ENCODE measurements at regions not wholly inside any gene's neighbourhood (a gene's known extent, or its start where the extent isn't known, plus 50 kb on each side); places are given as distances from the start of the nearest gene placed in this dataset.

DNA sequence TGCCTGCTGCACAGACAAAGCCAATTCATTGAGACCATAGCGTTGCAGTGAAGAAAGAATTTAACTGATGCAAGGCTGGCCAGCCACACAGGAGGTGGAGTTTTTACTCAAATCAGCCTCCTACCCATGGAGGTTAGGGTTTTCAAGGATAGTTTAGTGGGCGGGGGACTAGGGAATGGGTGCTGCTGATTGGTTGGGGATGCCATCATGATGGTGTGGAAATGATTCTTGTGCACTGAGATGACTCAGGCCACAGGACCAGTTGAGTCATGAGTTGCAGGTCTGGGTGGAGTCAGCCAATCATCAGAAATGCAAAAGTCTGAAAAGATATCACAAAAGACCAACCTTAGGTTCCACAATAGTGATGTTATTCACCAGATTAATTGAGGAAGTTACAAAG is 359.6 kb downstream of the FOXO1 start:
- DNase-seq (ENCODE audit: low read depth): no peak

DNA sequence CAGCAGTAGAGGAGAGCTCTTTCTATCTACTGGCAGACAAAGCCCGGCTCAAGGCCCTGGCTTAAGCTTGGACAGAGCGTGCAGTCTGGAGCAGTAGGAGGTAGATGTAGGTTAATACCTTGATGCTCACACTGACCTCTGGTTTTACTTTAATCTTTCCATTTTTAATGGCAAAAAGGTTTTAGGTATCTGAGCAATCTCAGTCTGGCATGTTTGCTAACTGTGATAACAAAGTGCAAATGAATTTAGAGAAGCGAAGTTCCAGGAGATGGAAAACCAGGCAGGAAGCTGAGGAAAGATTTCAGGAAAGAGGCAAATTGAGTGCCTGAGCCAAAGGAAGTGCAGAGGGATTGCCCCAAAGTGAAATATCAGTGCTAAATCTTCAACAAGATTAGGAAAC is 356.6 kb downstream of the FOXO1 start:
- DNase-seq (ENCODE audit: low read depth): no peak

DNA sequence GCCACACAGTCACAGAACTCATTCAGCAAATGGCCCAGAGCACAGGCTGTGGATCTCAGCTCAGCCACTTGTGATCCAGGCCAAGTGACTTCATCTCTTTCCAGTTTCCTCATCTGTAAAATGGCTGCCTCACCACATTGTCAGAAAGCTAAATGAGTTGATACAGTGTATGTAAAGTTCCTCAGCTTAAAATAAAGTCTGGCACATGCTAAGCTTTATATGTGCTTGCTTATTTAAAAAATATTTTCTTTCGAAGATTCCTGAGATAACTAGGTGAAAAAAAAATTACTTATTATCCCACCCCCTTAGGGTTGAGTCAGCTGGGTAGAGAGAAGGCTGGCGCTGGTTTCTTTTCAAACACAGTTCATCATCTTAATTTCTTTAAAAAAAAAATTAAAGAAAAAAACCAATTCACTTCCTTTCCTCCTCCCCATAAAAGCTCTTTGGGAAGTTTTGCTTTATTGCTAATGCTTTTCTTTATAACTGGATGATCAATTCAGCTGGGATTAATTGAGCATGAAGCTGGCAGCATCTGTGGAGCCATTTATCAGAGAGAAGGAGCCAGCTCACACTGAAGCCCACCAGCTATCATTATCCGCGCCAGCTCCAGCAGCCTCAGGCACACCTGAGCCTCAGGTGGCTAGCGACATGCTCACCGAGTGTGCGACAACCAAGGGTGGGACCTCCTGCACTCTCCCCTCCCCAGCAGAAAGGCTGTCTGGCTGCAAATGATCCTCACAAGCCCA is 354.9 kb downstream of the FOXO1 start:
- no peak for DNase-seq (ENCODE audit: low read depth)

DNA sequence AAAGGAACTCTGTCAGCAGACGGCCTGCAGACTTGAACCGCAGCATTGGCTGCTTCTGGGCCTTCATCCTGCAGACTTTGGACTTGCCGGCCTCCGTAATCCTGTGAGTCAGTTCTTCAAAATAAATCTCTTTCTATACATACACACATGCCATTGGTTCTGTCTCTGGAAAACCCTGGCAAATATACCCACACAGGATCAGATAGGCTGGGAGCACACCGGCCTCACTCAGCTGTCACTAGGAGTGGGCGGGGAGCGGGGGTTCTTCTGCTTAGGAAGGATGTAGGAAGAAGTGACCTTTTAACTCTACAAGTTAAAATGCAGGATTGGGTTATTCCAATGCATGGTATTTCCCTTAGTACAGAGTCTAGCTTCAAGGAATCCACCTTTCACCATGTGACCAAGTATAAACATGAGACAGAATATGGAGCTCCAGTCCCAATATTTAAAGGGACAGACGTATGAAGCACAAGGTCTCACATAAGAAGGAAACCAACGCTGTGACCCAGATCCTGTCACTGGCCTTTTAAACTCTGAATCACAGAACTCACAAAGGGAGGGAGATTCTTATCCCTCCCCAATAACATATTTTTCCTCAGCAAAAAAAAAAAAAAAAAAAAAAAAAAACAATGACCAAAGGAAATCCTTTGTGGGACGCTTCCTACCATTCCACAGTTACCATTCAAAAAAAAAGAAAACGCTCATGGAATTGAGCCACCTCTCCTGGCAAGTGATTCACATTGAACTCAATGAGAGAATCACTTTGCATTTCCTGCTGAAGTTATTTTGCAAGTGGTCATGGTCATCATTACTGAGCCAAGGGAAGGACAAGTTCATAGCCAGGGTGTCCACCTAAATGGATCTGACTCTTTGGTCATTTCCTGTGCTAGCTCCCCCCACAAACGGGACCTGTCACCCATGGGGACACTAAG is 352.9 kb downstream of the FOXO1 start:
- DNase-seq (ENCODE audit: low read depth): no peak

DNA sequence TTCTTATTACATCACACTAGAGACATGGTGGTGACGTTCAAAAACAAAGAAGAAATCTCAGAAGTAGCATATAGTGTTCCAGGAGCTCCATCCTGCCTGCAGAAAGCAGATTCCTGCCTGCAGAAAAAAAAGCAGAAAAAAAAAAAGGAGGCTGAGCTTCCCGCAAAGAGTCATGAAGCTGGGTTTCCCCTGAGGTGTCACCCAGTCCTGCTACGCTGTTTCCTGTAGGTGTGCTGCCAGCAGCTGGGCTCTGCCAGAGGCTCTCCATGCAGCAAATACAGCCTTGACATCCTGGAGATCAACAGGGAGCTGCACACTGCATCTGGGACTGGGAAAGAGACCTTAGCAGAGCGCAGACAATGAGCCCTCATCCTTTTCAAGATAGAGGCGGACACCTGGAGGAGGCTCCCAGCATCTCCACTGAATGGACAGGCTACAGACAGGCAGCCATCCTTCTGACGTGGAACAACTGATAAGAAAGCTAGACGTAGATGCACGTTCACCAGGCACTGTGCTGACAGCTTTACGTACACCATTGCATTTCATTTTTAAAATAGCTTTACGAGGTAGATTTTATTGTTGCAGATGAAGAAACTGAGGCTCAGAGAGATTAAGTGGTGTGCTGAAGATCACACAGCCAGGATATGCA is 350.9 kb downstream of the FOXO1 start:
- DNase-seq (ENCODE audit: low read depth): peak; percentile 28

DNA sequence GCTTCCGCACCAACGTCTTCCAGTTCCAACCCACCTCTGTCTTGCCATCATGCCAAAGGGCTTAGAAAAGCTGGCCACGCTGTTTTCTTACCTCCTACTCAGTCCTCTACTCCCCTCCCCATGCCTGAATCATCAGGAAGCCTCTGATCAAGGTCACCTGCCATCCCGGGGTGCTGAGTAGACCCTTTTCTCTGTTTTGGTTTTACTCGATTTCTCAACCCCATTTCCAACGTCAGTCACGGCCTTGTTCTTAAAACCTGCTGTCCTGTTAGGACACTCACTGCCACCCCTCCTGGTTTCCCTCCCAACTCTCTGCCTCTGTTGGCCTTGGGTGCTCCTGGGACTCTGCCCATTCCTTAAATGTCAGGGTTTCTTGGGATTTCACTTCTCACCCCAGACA is 350.1 kb downstream of the FOXO1 start:
- no peak for DNase-seq (ENCODE audit: low read depth)

DNA sequence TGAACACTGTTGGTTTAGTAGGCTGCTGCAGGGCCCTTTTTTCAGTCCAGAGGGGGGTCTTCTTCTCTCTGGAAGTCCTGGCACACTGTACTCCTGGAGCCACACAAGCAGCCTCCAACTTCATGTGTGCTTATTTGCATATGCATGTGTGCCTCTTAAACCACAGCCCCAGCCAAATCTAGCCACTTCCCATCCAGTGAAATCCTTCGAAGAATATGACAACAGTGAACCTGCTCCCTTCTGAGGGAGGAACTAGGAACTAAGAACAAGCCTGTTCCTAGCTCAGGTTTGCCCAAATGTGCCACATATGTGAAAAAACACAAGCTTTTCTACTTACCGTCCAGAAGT is 348.5 kb downstream of the FOXO1 start:
- no peak for DNase-seq (ENCODE audit: low read depth)

DNA sequence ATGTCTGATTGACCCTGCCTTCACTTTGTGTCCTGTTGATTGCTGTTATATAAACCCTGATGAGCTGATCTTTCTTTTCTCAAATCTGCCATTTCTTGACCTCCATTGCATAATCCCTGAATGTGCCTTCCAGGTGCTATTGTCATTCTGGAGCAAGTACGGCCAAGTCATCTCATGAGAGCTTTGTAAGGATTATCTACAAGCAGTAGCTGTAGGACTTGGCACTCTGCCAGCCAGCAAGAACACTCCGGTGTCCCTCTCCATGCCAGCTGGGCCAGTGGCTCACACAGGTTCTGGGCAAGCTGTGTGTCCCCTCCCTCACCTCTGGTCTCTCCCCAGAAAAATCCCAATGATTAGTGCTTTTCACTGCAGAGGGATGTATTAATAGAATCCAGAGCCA is 348.1 kb downstream of the FOXO1 start:
- DNase-seq (ENCODE audit: low read depth): no peak

DNA sequence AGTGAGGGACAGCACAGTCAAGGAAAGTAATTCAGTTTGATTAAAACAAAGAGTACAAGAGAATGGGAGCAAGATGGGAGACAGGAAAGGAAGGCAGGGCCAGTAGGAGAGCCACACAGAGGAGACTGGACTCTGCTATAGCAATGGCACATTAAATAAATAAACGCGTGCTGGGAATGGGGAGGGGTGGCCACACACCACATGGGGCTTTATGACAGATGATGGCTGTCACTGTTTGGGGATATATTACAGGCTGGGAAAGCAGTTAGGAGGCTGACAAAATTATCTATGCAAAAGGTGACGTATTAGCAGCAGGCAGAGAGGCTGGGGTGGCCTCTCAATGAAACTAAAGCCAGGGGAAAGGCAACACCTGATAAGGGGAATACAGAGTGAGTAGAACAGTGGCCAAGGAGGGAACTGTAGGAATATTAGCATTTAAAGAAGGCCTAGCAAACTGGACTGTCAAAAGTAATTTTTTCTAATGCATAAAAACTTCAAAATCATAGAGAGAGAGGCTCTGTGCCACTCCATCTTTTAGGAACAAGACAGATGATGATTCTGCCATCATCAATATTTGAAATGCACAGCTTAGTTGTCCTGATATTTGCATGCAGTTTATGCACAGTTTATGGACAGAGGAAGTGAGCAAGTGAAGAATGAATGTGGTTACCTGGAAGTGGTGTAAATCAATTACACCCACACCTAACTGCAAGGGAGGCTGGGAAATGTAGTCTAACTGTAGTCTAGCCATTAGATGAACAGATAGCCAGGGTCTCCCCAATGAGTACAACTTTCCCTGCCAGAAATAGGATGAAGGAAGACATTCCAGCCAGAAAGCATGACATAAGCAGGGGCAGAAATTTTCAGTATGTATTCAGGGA is 346.5 kb downstream of the FOXO1 start:
- DNase-seq (ENCODE audit: low read depth): no peak

DNA sequence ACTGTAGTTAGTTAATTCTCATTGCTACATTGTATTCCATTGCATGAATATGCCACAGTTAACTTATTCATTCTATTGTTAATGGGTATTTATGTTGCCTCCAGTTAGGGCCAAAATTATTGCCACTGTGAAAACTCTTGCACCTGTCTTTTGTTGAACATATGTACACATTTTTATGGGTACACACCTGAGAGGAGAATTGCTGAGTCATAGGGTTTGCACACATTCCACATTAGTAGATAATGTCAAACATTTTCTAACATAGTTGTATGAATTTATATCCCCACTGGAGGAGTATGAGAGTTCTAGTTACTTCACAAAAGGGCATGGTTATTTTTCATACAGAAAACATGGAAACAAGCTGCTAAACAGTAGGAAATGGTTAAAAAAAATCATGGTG is 338.4 kb downstream of the FOXO1 start:
- no peak for DNase-seq (ENCODE audit: low read depth)

DNA sequence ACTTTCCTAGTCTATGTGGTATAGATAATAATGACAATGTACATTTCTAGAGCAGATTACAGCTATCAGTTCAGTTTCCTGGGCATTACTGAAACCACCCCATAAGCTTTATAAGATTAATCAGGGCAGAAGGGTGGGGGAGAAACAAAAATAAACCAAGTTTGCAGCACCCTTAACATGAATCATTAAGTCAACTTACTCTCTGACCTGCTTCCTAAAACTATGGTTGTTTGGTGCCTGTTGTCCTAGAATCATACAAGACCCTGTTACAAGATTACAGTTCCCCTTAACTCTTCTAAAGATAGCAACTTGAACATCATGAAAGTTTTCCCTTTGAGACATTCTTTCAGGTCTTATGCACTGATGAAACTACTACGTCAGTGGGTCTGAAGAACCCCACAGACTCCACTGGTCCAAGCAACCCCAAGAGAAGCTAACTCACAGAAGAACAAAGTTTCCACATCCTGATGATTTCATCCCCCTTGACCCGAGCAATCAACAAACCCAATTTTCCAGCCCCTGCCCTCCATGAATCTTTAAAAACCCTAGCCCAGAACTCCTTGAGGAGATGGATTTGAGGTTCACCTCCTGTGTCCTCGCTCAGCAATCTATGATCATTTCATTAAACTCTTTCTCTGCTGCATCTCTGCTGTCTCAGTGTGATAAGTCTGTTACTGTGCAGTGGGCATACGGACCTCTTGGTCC is 336.5 kb downstream of the FOXO1 start:
- no peak for DNase-seq (ENCODE audit: low read depth)

DNA sequence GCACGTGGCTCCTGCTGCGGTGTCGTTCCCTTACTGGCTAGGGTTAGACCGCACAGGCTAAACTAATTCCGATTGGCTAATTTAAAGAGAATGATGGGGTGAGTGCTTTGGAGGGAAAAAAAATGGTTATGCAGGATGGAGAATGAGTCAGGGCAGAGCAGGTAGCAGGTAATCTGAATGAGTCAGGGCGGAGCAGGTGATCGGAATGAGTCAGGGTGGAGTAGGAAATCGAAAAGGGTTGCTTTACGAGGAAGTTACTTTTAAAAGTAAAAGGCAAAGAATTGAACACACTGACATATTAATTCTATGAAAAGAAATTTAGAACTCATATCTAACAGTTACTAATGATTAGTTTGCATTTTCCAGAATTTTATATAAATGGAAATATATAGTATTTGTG is 335.5 kb downstream of the FOXO1 start:
- DNase-seq (ENCODE audit: low read depth): no peak

DNA sequence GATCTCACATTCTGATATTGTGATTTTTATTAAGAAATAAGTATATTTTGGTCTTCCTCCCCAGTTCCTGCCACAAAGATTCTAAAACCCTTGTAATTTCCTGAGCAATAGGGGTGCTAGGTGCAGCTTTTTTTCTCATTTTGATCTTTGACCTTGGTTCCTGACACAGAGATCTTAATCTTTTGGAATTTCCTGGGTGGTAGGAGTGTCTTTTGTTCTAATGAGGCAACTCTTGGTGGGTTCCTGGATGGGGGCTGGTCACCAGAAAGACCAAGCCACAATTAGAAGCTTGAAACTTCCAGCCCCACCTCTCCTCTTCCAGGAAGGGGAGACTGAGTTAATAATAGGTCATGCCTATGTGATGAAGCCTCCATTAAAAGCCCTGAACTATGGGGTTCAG is 334.6 kb downstream of the FOXO1 start:
- DNase-seq (ENCODE audit: low read depth): no peak

DNA sequence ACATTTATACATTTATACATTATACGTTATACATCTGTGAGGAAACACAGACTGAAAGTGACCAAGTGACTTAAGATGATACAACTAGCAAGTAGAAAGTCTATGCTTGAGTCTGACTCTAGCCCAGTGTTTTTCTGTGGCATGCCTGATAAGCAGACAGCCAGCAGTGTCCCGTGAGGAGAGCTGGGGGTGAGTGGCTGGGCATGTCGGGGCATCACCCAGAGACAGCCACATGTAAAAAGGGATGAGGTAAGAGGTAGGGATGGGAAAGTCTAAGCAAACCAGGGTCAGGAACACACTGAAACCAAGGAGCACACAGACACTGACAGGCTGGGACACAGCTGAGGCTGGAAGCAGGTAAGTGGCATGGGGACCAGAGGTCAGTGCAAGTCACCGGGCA is 333.2 kb downstream of the FOXO1 start:
- DNase-seq (ENCODE audit: low read depth): no peak

DNA sequence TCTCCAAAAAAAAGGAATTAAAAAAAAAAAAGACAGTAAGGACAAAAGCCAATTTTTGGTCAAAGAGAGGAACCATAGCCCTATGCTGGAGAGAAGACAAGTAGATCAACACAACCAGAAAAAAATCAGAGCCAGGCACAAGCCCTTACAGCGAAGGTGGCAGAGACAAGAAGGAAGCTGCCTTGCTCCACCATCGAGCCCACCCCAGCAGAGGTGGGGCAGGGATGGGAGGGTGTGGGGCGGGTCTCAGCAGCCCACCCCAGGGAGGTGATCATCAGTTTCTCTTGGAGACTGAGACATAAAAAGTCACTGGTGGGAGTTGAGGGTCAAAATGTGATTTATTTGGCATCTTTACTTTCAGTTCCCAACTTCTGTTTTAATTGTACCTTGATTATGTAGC is 332.4 kb downstream of the FOXO1 start:
- DNase-seq (ENCODE audit: low read depth): no peak

DNA sequence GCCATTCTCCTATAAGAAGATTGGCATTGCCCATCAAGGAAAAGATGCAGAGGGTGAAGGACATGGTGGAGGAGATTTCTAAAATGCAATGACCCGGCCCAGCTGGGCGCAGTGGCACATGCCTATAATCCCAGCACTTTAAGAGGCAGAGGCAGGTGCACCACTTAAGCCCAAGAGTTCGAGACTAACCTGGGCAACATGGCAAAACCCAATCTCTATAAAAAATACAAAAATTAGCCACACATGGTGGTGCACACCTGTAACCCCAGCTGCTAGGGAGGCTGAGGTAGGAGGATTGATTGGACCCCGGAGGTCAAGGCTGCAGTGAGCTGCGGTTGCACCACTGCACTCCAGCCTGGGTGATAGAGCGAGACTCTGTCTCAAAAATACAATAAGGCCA is 331.8 kb downstream of the FOXO1 start:
- no peak for DNase-seq (ENCODE audit: low read depth)

DNA sequence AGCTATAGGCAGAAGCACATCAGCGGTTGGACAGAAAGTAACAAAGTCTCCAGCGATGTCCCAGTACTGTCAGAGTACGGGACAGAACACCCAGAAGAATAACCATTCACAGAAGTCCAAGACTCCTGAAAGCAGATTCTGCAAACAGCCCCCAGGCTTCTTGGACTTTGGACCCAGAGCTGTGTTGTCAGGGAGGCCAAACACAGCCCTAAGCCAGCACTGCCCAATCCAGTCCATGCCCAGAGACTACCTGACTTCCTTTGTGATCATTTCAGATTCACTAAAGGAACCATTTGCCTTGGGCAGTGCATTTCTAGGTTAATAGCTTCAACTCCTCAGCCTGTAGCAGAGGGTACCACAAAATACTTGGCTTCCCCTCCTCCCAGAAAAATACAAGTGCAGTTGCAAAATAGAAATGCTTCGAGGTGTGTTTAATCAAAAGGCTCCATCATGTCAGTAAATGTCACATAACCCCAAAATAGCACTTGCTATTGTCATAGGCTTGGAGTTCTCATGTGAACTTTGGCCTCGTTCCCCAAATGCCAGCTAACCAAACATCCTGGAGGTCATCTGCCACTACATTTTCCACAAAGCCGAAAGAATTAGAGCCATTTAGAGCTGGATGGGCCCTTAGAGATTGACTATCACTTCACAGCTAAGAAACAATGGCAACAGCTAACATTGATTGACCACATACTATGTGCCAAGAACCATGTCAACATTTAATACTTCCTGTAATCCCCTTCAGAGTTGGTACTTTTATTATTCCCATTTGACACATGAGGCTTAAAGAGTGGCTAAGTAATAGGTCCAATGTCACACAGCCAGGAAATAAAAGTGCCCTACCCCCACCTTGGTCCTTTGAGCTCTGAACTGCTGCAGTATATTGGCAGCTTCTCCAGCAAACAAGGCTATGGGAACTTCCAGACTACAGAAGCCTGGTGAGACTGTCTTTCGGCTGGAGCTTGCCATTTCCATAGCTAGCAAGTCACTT is 329.9 kb downstream of the FOXO1 start:
- no peak for DNase-seq (ENCODE audit: low read depth)

DNA sequence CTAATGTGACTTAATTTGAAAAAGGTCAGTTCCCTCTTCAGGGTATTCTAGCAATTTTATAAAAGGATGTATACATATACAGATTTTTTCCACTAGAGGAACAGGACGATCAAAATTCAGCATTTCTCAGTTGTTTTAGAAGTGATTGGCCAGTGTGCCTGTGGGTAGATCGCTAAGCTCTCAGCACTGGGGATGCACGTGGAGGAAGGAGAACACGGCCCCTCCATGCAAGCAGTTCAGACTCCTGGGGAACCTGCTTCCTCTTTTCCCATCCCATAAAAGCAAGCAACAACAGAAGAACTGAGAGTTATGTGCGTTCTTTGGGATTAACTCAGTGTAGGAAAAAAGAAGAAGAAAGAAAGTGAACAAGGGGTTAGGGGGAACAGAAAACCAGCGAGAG is 328.8 kb downstream of the FOXO1 start:
- DNase-seq (ENCODE audit: low read depth): no peak

DNA sequence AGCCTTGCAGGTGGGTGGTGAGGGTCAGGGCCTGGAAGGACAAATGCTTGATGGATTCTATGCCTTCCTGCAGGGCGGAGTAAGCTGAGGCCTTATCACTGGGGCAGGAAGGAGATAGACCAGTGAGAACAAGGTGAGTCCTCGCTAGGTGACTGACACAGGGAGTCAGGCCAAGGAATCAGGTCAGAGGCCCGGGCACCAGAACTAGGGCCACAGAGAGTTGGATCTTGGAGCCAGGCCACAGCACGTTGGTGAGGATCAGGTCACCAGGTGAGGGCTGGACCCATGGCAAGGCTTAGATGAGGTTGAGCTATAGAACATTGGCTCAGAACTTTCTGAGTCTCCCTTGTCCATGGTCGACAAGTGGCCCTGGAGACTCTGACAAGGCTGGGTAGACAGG is 328.2 kb downstream of the FOXO1 start:
- no peak for DNase-seq (ENCODE audit: low read depth)
